Retinal pigment epithelial cell (primary cell): ENCODE measurements at regions not wholly inside any gene's neighbourhood (a gene's known extent, or its start where the extent isn't known, plus 50 kb on each side); places are given as distances from the start of the nearest gene placed in this dataset.

Experiments
- DNase-seq: peaks from one replicate; pipeline ENCODE4 v3.0.0-alpha.2; 2010; ENCODE audit warnings: low read depth
- H3K4me3 ChIP-seq: 2 replicates; pipeline ENCODE4 v1.5.1; 2011; ENCODE audit warnings: mild to moderate bottlenecking, low read length, control low read depth, moderate library complexity
- CTCF ChIP-seq: conservative IDR thresholded peaks from 2 replicates; pipeline ENCODE4 v1.5.1; 2011; ENCODE audit warnings: low read depth, low read length, control low read depth, inconsistent platforms

GRCh38 chr15:59833366-59833765 lies 144.2 kb upstream of the BNIP2 start:
- DNase-seq = no peak
- no peak for TF ChIP-seq CTCF
- no peak overlapping the region for H3K4me3 ChIP-seq

GRCh38 chr15:59830873-59831272 lies 141.8 kb upstream of the BNIP2 start:
- no peak overlapping the region for H3K4me3 ChIP-seq
- DNase-seq = no peak
- no peak for TF ChIP-seq CTCF

- DNase-seq = no peak
- TF ChIP-seq CTCF = no peak
Measured at GRCh38 chr15:59830098-59830497, 141.0 kb upstream of the BNIP2 start.

GRCh38 chr15:59828861-59829260 lies 139.7 kb upstream of the BNIP2 start:
- TF ChIP-seq CTCF = no peak
- no peak for DNase-seq
- no peak overlapping the region for H3K4me3 ChIP-seq

More at GRCh38 chr15:59830098-59830497, 141.0 kb upstream of the BNIP2 start:
- no peak overlapping the region for H3K4me3 ChIP-seq

GRCh38 chr15:59828263-59828662 lies 139.1 kb upstream of the BNIP2 start:
- H3K4me3 ChIP-seq = no peak overlapping the region
- no peak for TF ChIP-seq CTCF
- DNase-seq = no peak

- DNase-seq = no peak
- H3K4me3 ChIP-seq = no peak overlapping the region
- TF ChIP-seq CTCF = no peak
Measured at GRCh38 chr15:59825901-59826300, 136.8 kb upstream of the BNIP2 start.

- H3K4me3 ChIP-seq = no peak overlapping the region
- no peak for DNase-seq
- no peak for TF ChIP-seq CTCF
Measured at GRCh38 chr15:59821286-59821685, 132.2 kb upstream of the BNIP2 start.
